Heart right ventricle (tissue), 16 donors: ENCODE measurements at regions not wholly inside any gene's neighbourhood (a gene's known extent, or its start where the extent isn't known, plus 50 kb on each side); places are given as distances from the start of the nearest gene placed in this dataset.
A peak's percentile ranks its signal among the peaks of the same experiment; 100 is the strongest.
"Not testable (repeated sequence)": the region's sequence is repeated elsewhere in the genome, so short reads cannot be mapped to it uniquely, and the experiment has no call there.

ENCODE experiments used
- ATAC-seq, 8 donors: fragments of 200-7000 bp; cut with Tn5 transposase; one replicate each; pipeline ENCODE4 v1.9.1; 2020; ENCODE audit warnings: mild to moderate bottlenecking in 8 of 8, moderate library complexity in 8 of 8, moderate number of reproducible peaks in 1 of 8
- DNase-seq, 2 donors: peaks; one replicate each; pipeline ENCODE4 v3.0.0-alpha.2; 2020
- H3K27ac ChIP-seq, 10 donors: fragments of 200-600 bp; sonication (generic) in 2 of 10; one replicate each; pipeline versions ENCODE4 v1.5.0 to v1.8.0; 2020 to 2022; ENCODE audit warnings: mild to moderate bottlenecking in 3 of 10
- H3K27me3 ChIP-seq, 7 donors: fragments of 200-600 bp; one replicate each; pipeline ENCODE4 v1.8.0; 2021 to 2022; ENCODE audit warnings: mild to moderate bottlenecking in 2 of 7
- H3K36me3 ChIP-seq, 9 donors: fragments of 200-600 bp; sonication (generic) in 1 of 9; one replicate each; pipeline versions ENCODE4 v1.5.0 to v1.8.0; 2020 to 2022; ENCODE audit warnings: mild to moderate bottlenecking in 2 of 9
- H3K4me1 ChIP-seq, 9 donors: fragments of 200-600 bp; sonication (generic) in 1 of 9; one replicate each; pipeline versions ENCODE4 v1.5.0 to v1.8.0; 2020 to 2022; ENCODE audit warnings: mild to moderate bottlenecking in 4 of 9
- H3K4me3 ChIP-seq, 10 donors: fragments of 200-600 bp; sonication (generic) in 2 of 10; one replicate each; pipeline versions ENCODE4 v1.5.0 to v1.8.0; 2020 to 2022; ENCODE audit warnings: mild to moderate bottlenecking in 7 of 10, moderate library complexity in 2 of 10
- H3K9me3 ChIP-seq, 11 donors: fragments of 200-600 bp in 10 of 11; sonication (generic) in 2 of 11; one replicate each; pipeline versions ENCODE4 v1.5.0 to v1.8.0; 2013 to 2022; ENCODE audit warnings: mild to moderate bottlenecking in 2 of 11, control low read depth in 1 of 11, moderate library complexity in 1 of 11
- CTCF ChIP-seq, 9 donors: fragments of 200-600 bp; sonication (generic) in 2 of 9; IDR thresholded peaks; one replicate each; pipeline versions ENCODE4 v1.5.0 to v1.8.0; 2021 to 2022; ENCODE audit warnings: antibody characterized with exemption in 9 of 9, mild to moderate bottlenecking in 5 of 9, moderate library complexity in 1 of 9
- WGBS, 2 donors: extraction: QIAGEN DNeasy Blood & Tissue Kit; methylation state at CpG; one replicate each; pipeline ENCODE4 v1.1.7; 2013; ENCODE audit warnings: inconsistent platforms in 1 of 2; 5-methylcytosine and 5-hydroxymethylcytosine counted together
- intact Hi-C, 10 donors: fragments of 100-400 bp; cut with DNase I; formaldehyde crosslinking; loops; one replicate each; pipeline versions ENCODE4 v1.11.1 to v1.14.2; 2022
- donor health status: Arrhythmogenic right ventricular cardiomyopathy.
- donor health status: ischemic (EF 13 %, LVEDD 7.1; RV severe dilation, severe dysfunction).
- donor health status: healthy with polysubstance abuse.
- donor health status: DM: no; HTN: yes; CAD: no.
- donor health status: DM: no; HTN: no; CAD: no.
- donor health status: ischemic (EF 25% LVEDD 6.9; RV normal size, moderate dysfunction).
- donor health status: ischemic (EF 25% LVEDD 5.7; RV mildly dilated, moderate dysfunction).
- donor health status: healthy.
- donor health status: DM: yes; HTN: yes; CAD: no.
- donor health status: Ischemic cardiomyopathy.
- donor health status: ischemic (EF 35%, LVEDD 5.7; RV mildly dilated, moderate dysfunction).
- donor health status: nonischemic (EF 11% LVEDD 7.7; RV severe dilation, severe dysfunction).
- donor health status: DM: yes; HTN: yes; CAD: no.
- donor health status: PGD.
- donor health status: ischemic (EF 29% LVEDD 5.4; RV normal size, mild dysfunction).
- donor health status: nonischemic (EF 23%, LVEDD 6.1; RV moderate dilation, normal function).

- WGBS, 2 donors, result 68% methylated on average over 4 of the region's 4 CpGs
- peak in 1 of 8 donors; percentile 42 for ATAC-seq
- TF ChIP-seq CTCF (IDR thresholded peaks at IDR 0.05), result no peak
Observed at GRCh38 chr6:40666530-40666929, 79.4 kb upstream of the LRFN2 start.

GRCh38 chr6:40661726-40662125 is 74.6 kb upstream of the LRFN2 start:
- H3K27me3 ChIP-seq, result peaks cover 0 to 7% (median 0%) of the 10 kb centered on the region in 7 donors

More at GRCh38 chr6:40666530-40666929, 79.4 kb upstream of the LRFN2 start:
- Histone ChIP-seq H3K4me3 (no peak overlapping the region), H3K36me3 (no peaks in the 10 kb centered on the region), H3K9me3 (peaks cover 0 to 24% (median 15%) of the 10 kb centered on the region in 11 donors), H3K4me1 (no peaks in the 10 kb centered on the region), H3K27me3 (peaks cover 0 to 9% (median 0%) of the 10 kb centered on the region in 7 donors), H3K27ac (no peak overlapping the region)
- DNase-seq, result no peak
- intact Hi-C loops, result no loop called here

GRCh38 chr6:40656772-40657171 is 69.6 kb upstream of the LRFN2 start:
- ATAC-seq, H3K4me1 ChIP-seq, intact Hi-C loops, H3K36me3 ChIP-seq, DNase-seq, H3K4me3 ChIP-seq, H3K9me3 ChIP-seq, H3K27ac ChIP-seq: not testable (repeated sequence)
- WGBS, 2 donors, result 93 to 95% methylated on average over 5 of the region's 5 CpGs
- H3K27me3 ChIP-seq, result peaks cover 0 to 11% (median 0%) of the 10 kb centered on the region in 7 donors

More at GRCh38 chr6:40661726-40662125, 74.6 kb upstream of the LRFN2 start:
- no peak for TF ChIP-seq CTCF (IDR thresholded peaks at IDR 0.05)
- intact Hi-C loops, result no loop called here
- Histone ChIP-seq H3K27ac (no peak overlapping the region), H3K36me3 (no peaks in the 10 kb centered on the region), H3K4me3 (no peak overlapping the region), H3K9me3 (peaks cover 0 to 24% (median 15%) of the 10 kb centered on the region in 11 donors), H3K4me1 (no peaks in the 10 kb centered on the region)
- WGBS, 2 donors, result 81 to 82% methylated on average over 2 of the region's 2 CpGs
- DNase-seq, result no peak
- no peak for ATAC-seq

GRCh38 chr6:40654828-40655227 is 67.7 kb upstream of the LRFN2 start:
- Histone ChIP-seq H3K4me1 (no peaks in the 10 kb centered on the region), H3K4me3 (no peak overlapping the region), H3K9me3 (no peaks in the 10 kb centered on the region), H3K27me3 (peaks cover 0 to 26% (median 16%) of the 10 kb centered on the region in 7 donors), H3K27ac (no peak overlapping the region), H3K36me3 (no peaks in the 10 kb centered on the region)
- TF ChIP-seq CTCF (IDR thresholded peaks at IDR 0.05), result no peak
- WGBS, 2 donors, result 98% methylated on average over 1 of the region's 1 CpG
- intact Hi-C loops, result no loop called here
- ATAC-seq (no peak), DNase-seq (no peak)

- WGBS, 2 donors, result 80 to 84% methylated on average over 6 of the region's 6 CpGs
- DNase-seq (no peak), ATAC-seq (no peak)
- peaks cover 0 to 6% (median 0%) of the 10 kb centered on the region in 9 donors for H3K4me1 ChIP-seq
- TF ChIP-seq CTCF (IDR thresholded peaks at IDR 0.05), result no peak
- peaks cover 0 to 6% (median 0%) of the 10 kb centered on the region in 11 donors for H3K9me3 ChIP-seq
- peaks cover 0 to 74% (median 49%) of the 10 kb centered on the region in 7 donors for H3K27me3 ChIP-seq
- intact Hi-C loops, result no loop called here
- no peak overlapping the region for H3K4me3 ChIP-seq
- no peak overlapping the region for H3K27ac ChIP-seq
- H3K36me3 ChIP-seq, result no peaks in the 10 kb centered on the region
Observed at GRCh38 chr6:40645043-40645442, 57.9 kb upstream of the LRFN2 start.
